ENCODE measurements at regions not wholly inside any gene's neighbourhood (a gene's known extent, or its start where the extent isn't known, plus 50 kb on each side); places are given as distances from the start of the nearest gene placed in this dataset.

DNA sequence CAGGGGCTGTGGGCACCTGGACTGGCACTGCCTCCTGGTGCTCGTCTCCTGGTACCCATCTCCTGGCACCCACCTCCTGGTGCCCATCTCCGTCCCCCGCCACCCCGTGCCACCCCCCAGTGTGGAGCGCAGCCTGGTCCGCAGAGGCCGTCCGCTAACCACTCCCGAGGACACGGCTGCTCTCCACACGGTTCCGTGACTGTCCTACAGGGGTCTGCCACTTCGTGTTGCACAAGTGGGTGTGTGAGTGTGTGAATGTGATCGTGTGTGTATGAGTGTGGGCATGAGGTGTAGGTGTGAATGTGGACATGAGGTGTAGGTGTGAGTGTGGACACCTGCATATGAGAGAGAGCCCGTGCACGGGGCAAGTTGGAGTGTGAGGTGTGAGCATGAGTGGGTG is 119.4 kb upstream of the HS6ST1 start:
- Histone ChIP-seq H3K27me3 (ENCODE audit: control insufficient read depth, low read length) (no peaks in the 10 kb centered on the region), H3K27ac (ENCODE audit: low read depth, low read length) (no peak overlapping the region)
- TF ChIP-seq EZH2phosphoT487 (IDR thresholded peaks at IDR 0.05; ENCODE audit: borderline replicate concordance, low read length), result no peak
- TF ChIP-seq, protein P1, sequence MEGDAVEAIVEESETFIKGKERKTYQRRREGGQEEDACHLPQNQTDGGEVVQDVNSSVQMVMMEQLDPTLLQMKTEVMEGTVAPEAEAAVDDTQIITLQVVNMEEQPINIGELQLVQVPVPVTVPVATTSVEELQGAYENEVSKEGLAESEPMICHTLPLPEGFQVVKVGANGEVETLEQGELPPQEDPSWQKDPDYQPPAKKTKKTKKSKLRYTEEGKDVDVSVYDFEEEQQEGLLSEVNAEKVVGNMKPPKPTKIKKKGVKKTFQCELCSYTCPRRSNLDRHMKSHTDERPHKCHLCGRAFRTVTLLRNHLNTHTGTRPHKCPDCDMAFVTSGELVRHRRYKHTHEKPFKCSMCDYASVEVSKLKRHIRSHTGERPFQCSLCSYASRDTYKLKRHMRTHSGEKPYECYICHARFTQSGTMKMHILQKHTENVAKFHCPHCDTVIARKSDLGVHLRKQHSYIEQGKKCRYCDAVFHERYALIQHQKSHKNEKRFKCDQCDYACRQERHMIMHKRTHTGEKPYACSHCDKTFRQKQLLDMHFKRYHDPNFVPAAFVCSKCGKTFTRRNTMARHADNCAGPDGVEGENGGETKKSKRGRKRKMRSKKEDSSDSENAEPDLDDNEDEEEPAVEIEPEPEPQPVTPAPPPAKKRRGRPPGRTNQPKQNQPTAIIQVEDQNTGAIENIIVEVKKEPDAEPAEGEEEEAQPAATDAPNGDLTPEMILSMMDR (IDR thresholded peaks at IDR 0.05; ENCODE audit: low read depth, low read length, poor library complexity, severe bottlenecking), result no peak

DNA sequence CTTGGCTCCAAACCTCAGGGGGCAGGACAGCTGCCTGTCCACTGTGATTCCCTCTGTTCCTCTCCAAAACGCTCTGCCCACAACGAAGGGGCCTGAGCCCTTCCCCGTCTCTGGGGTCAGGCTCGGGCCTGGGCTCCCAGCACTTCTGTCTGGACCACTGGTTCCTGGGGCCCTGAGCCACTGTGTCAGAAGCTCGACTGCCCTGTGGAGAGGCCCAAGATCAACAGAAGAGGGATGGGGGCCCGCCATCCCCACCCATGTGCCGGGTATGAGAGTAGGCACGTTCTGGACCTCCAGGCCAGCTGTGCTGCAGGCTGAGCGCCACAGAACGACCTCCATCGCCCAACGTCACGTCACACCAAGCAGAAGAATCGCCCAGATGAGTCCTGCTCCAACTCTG is 119.9 kb upstream of the HS6ST1 start:
- no peak overlapping the region for H3K27ac ChIP-seq (ENCODE audit: low read depth, low read length)
- H3K4me3 ChIP-seq (ENCODE audit: low read length), result no peak overlapping the region
- no peaks in the 10 kb centered on the region for H4K20me1 ChIP-seq (ENCODE audit: control insufficient read depth, insufficient read depth, low read depth, low read length)
- TF ChIP-seq EZH2phosphoT487 (IDR thresholded peaks at IDR 0.05; ENCODE audit: borderline replicate concordance, low read length), result no peak
- TF ChIP-seq, protein P1 (IDR thresholded peaks at IDR 0.05; ENCODE audit: low read depth, low read length, poor library complexity, severe bottlenecking), result no peak
- H3K27me3 ChIP-seq (ENCODE audit: control insufficient read depth, low read length), result no peaks in the 10 kb centered on the region
- H3K36me3 ChIP-seq (ENCODE audit: control insufficient read depth, low read length), result no peaks in the 10 kb centered on the region
- H3F3A ChIP-seq (ENCODE audit: control insufficient read depth, insufficient read depth), result no peaks in the 10 kb centered on the region
- H3K9me3 ChIP-seq (ENCODE audit: control insufficient read depth, insufficient read depth, low read length), result no peaks in the 10 kb centered on the region
- no peak overlapping the region for H3K4me2 ChIP-seq (ENCODE audit: low read length)
- no peaks in the 10 kb centered on the region for H3K4me1 ChIP-seq (ENCODE audit: control insufficient read depth, low read length)
- H3K79me2 ChIP-seq (ENCODE audit: control insufficient read depth, low read length), result no peaks in the 10 kb centered on the region
- H3K9me2 ChIP-seq (replicated peaks; ENCODE audit: control insufficient read depth, low read length), result no peaks in the 10 kb centered on the region

More for the DNA sequence above, 119.4 kb upstream of the HS6ST1 start:
- Histone ChIP-seq H4K20me1 (ENCODE audit: control insufficient read depth, insufficient read depth, low read depth, low read length) (no peaks in the 10 kb centered on the region), H3K9me2 (replicated peaks; ENCODE audit: control insufficient read depth, low read length) (no peaks in the 10 kb centered on the region), H3K9me3 (ENCODE audit: control insufficient read depth, insufficient read depth, low read length) (no peaks in the 10 kb centered on the region), H3K4me1 (ENCODE audit: control insufficient read depth, low read length) (no peaks in the 10 kb centered on the region), H3K79me2 (ENCODE audit: control insufficient read depth, low read length) (no peaks in the 10 kb centered on the region), H3K4me3 (ENCODE audit: low read length) (no peak overlapping the region), H3K36me3 (ENCODE audit: control insufficient read depth, low read length) (no peaks in the 10 kb centered on the region), H3F3A (ENCODE audit: control insufficient read depth, insufficient read depth) (no peaks in the 10 kb centered on the region), H3K4me2 (ENCODE audit: low read length) (no peak overlapping the region)

DNA sequence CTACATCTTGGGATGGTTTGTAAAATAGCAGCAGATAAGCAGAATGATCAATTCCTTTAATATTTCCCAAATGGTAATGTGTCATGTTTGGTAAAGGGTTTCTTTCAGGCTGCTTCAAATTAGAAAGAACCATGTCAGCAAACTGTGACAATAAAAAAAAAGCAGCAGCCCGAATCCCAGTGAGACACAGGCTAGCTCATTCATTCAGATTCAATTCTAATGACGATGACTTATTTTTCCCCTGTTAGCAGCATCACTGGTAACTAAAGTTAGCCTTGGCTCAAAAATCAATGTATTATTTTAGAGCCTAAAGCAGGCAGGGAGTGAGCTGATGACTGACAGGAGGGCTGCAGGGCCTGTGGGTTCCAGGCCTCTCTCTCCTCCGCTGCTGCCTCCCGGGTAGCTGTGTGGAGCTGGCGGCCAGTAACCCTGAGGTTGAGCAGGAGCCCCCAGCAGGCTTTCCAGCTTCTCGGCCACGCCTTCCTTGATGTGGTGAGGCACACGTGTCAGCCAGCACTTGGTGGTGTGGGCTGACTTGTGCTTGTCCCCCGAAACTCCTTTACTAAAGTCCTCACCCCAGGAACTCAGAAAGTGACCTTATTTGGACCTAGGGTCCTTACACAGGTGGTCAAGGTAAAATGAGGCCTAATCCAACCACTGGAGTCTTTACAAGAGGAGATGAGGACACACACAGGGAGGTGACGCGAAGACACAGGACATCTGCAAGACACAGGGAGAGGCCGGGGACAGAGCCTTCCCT is 120.5 kb upstream of the HS6ST1 start:
- Histone ChIP-seq H3K79me2 (ENCODE audit: control insufficient read depth, low read length) (no peaks in the 10 kb centered on the region), H3K36me3 (ENCODE audit: control insufficient read depth, low read length) (no peaks in the 10 kb centered on the region), H3K27ac (ENCODE audit: low read depth, low read length) (no peak overlapping the region), H3K9me2 (replicated peaks; ENCODE audit: control insufficient read depth, low read length) (no peaks in the 10 kb centered on the region), H3K27me3 (ENCODE audit: control insufficient read depth, low read length) (no peaks in the 10 kb centered on the region), H3K9me3 (ENCODE audit: control insufficient read depth, insufficient read depth, low read length) (no peaks in the 10 kb centered on the region), H3K4me1 (ENCODE audit: control insufficient read depth, low read length) (no peaks in the 10 kb centered on the region), H3K4me2 (ENCODE audit: low read length) (no peak overlapping the region), H4K20me1 (ENCODE audit: control insufficient read depth, insufficient read depth, low read depth, low read length) (no peaks in the 10 kb centered on the region), H3F3A (ENCODE audit: control insufficient read depth, insufficient read depth) (no peaks in the 10 kb centered on the region), H3K4me3 (ENCODE audit: low read length) (no peak overlapping the region)
- no peak for TF ChIP-seq EZH2phosphoT487 (IDR thresholded peaks at IDR 0.05; ENCODE audit: borderline replicate concordance, low read length)
- TF ChIP-seq, protein P1 (IDR thresholded peaks at IDR 0.05; ENCODE audit: low read depth, low read length, poor library complexity, severe bottlenecking), result no peak

Data from DOHH2 (cell line).